ENCODE measurements at regions not wholly inside any gene's neighbourhood (a gene's known extent, or its start where the extent isn't known, plus 50 kb on each side); places are given as distances from the start of the nearest gene placed in this dataset.

DNA sequence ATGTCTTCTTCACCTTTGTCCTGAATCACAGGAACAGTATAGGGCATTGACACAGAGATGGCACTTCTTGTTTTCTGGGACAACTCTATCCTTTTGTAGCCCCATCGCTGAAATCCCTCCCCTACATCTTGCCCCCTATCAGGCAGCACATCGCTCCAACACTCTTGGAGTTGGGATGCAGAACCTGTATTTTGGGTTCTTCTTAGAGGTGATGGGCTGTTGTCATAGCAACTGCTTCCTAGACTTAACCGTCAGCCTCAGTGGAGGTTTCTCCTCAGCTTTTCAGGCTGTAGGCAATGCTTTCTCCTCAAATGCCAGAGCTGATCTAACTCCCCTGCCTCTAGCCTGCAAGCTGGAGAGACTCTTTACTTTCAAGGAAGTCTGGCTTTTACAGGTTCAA, 99.9 kb upstream of the SPRED2 start:
- H3K9me3 ChIP-seq (ENCODE audit: control insufficient read depth in 2 of 2, low read length in 2 of 2): no peaks in the 10 kb centered on the region
- no peak overlapping the region for H3K27ac ChIP-seq (ENCODE audit: insufficient read depth, low read length, poor library complexity, severe bottlenecking)
- no peak for DNase-seq
- Mint-ChIP-seq H3K4me3 (no peak overlapping the region), H3K36me3 (no peaks in the 10 kb centered on the region), H3K4me1 (no peaks in the 10 kb centered on the region), H3K27me3 (peaks cover 25% of the 10 kb centered on the region), H3K9me3 (no peaks in the 10 kb centered on the region), H3K27ac (no peak overlapping the region)
- peaks cover 7% of the 10 kb centered on the region for H3K27me3 ChIP-seq (ENCODE audit: control insufficient read depth, insufficient read depth, low read length)
- ATAC-seq (ENCODE audit: low read depth in 2 of 2): no peak
- H3K4me1 ChIP-seq (ENCODE audit: control insufficient read depth, insufficient read depth, low read length, poor library complexity, severe bottlenecking): no peaks in the 10 kb centered on the region
- H3K4me3 ChIP-seq (ENCODE audit: low read depth, low read length): no peak overlapping the region
- H3K36me3 ChIP-seq (ENCODE audit: control insufficient read depth, insufficient read depth, low read length): no peaks in the 10 kb centered on the region

GRCh38 chr2:65530547-65531320, 98.3 kb upstream of the SPRED2 start:
- Mint-ChIP-seq H3K27ac (no peak overlapping the region), H3K36me3 (no peaks in the 10 kb centered on the region), H3K9me3 (peaks cover 0 to 3% (median 0%) of the 10 kb centered on the region in 7 donors), H3K4me1 (no peaks in the 10 kb centered on the region), H3K4me3 (no peak overlapping the region), H3K27me3 (peaks cover 39% of the 10 kb centered on the region)
- ATAC-seq (ENCODE audit: low read depth in 2 of 2): no peak
- no peak overlapping the region for H3K4me3 ChIP-seq (ENCODE audit: low read depth, low read length)
- peaks cover 10% of the 10 kb centered on the region for H3K27me3 ChIP-seq (ENCODE audit: control insufficient read depth, insufficient read depth, low read length)
- H3K36me3 ChIP-seq (ENCODE audit: control insufficient read depth, insufficient read depth, low read length): no peaks in the 10 kb centered on the region
- DNase-seq: no peak
- H3K9me3 ChIP-seq (ENCODE audit: control insufficient read depth in 2 of 2, low read length in 2 of 2): no peaks in the 10 kb centered on the region
- H3K27ac ChIP-seq (ENCODE audit: insufficient read depth, low read length, poor library complexity, severe bottlenecking): no peak overlapping the region
- H3K4me1 ChIP-seq (ENCODE audit: control insufficient read depth, insufficient read depth, low read length, poor library complexity, severe bottlenecking): no peaks in the 10 kb centered on the region

DNA sequence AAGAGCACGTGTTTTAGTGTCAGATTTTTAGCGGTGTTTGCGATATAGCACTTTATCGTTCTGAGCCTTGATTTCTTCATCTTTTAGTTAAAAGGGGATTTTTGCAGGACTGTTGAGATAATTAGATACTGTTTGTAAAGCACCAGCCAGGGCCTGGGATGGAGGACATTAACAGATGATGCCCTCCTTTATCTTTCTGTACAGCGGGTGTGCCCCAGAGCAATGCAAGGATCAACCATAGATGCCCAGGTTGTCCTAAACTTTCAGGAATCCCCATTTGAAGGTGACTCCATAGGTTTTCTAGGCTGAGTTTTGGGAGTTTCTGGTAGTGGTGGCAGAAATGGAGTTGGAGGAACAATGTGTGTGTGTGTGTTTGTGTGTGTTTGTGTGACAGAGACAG, 97.0 kb upstream of the SPRED2 start:
- ATAC-seq (ENCODE audit: low read depth in 2 of 2) (no peak), DNase-seq (no peak)
- Histone ChIP-seq H3K4me3 (ENCODE audit: low read depth, low read length) (no peak overlapping the region), H3K27ac (ENCODE audit: insufficient read depth, low read length, poor library complexity, severe bottlenecking) (no peak overlapping the region), H3K27me3 (ENCODE audit: control insufficient read depth, insufficient read depth, low read length) (peaks cover 10% of the 10 kb centered on the region), H3K4me1 (ENCODE audit: control insufficient read depth, insufficient read depth, low read length, poor library complexity, severe bottlenecking) (no peaks in the 10 kb centered on the region), H3K9me3 (ENCODE audit: control insufficient read depth in 2 of 2, low read length in 2 of 2) (no peaks in the 10 kb centered on the region), H3K36me3 (ENCODE audit: control insufficient read depth, insufficient read depth, low read length) (no peaks in the 10 kb centered on the region)
- no peak overlapping the region for H3K4me3 Mint-ChIP-seq
- no peaks in the 10 kb centered on the region for H3K36me3 Mint-ChIP-seq
- no peak overlapping the region for H3K27ac Mint-ChIP-seq
- peaks cover 0 to 3% (median 0%) of the 10 kb centered on the region in 7 donors for H3K9me3 Mint-ChIP-seq
- peaks cover 49% of the 10 kb centered on the region for H3K27me3 Mint-ChIP-seq
- no peaks in the 10 kb centered on the region for H3K4me1 Mint-ChIP-seq

DNA sequence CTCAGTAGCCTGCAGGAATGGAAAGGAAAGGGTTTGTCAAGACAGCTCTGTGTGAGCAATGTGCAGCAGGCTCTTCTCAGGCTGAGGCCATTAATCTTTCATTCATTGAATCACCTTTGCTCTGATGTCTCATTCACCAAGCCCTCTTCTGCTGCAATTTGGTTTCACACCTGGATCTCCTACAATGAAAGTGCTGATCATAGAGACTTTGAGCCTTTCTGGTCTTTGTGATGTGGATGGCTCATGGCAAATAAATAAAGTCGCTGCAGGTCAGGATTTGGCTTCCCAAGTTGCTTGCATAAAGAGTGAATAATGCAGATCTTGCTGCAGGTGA, 95.8 kb upstream of the SPRED2 start:
- no peaks in the 10 kb centered on the region for H3K9me3 ChIP-seq (ENCODE audit: control insufficient read depth in 2 of 2, low read length in 2 of 2)
- Mint-ChIP-seq H3K27ac (no peak overlapping the region), H3K36me3 (no peaks in the 10 kb centered on the region), H3K27me3 (peaks cover 45% of the 10 kb centered on the region), H3K4me3 (no peak overlapping the region), H3K9me3 (peaks cover 0 to 3% (median 0%) of the 10 kb centered on the region in 7 donors), H3K4me1 (no peaks in the 10 kb centered on the region)
- H3K4me1 ChIP-seq (ENCODE audit: control insufficient read depth, insufficient read depth, low read length, poor library complexity, severe bottlenecking): no peaks in the 10 kb centered on the region
- ATAC-seq (ENCODE audit: low read depth in 2 of 2): no peak
- peaks cover 13% of the 10 kb centered on the region for H3K27me3 ChIP-seq (ENCODE audit: control insufficient read depth, insufficient read depth, low read length)
- no peak for DNase-seq
- H3K27ac ChIP-seq (ENCODE audit: insufficient read depth, low read length, poor library complexity, severe bottlenecking): no peak overlapping the region
- no peaks in the 10 kb centered on the region for H3K36me3 ChIP-seq (ENCODE audit: control insufficient read depth, insufficient read depth, low read length)
- no peak overlapping the region for H3K4me3 ChIP-seq (ENCODE audit: low read depth, low read length)

- no peaks in the 10 kb centered on the region for H3K36me3 Mint-ChIP-seq
- DNase-seq: no peak
- H3K27me3 Mint-ChIP-seq: peaks cover 44% of the 10 kb centered on the region
- H3K36me3 ChIP-seq (ENCODE audit: control insufficient read depth, insufficient read depth, low read length): no peaks in the 10 kb centered on the region
- no peak overlapping the region for H3K27ac Mint-ChIP-seq
- no peak for ATAC-seq (ENCODE audit: low read depth in 2 of 2)
- H3K9me3 ChIP-seq (ENCODE audit: control insufficient read depth in 2 of 2, low read length in 2 of 2): no peaks in the 10 kb centered on the region
- H3K4me3 Mint-ChIP-seq: no peak overlapping the region
- H3K9me3 Mint-ChIP-seq: peaks cover 0 to 3% (median 1%) of the 10 kb centered on the region in 7 donors
- H3K4me1 Mint-ChIP-seq: no peaks in the 10 kb centered on the region
- peaks cover 13% of the 10 kb centered on the region for H3K27me3 ChIP-seq (ENCODE audit: control insufficient read depth, insufficient read depth, low read length)
- H3K4me3 ChIP-seq (ENCODE audit: low read depth, low read length): no peak overlapping the region
- no peaks in the 10 kb centered on the region for H3K4me1 ChIP-seq (ENCODE audit: control insufficient read depth, insufficient read depth, low read length, poor library complexity, severe bottlenecking)
- no peak overlapping the region for H3K27ac ChIP-seq (ENCODE audit: insufficient read depth, low read length, poor library complexity, severe bottlenecking)
These were observed 95.2 kb upstream of the SPRED2 start for GRCh38 chr2:65527451-65528240.

DNA sequence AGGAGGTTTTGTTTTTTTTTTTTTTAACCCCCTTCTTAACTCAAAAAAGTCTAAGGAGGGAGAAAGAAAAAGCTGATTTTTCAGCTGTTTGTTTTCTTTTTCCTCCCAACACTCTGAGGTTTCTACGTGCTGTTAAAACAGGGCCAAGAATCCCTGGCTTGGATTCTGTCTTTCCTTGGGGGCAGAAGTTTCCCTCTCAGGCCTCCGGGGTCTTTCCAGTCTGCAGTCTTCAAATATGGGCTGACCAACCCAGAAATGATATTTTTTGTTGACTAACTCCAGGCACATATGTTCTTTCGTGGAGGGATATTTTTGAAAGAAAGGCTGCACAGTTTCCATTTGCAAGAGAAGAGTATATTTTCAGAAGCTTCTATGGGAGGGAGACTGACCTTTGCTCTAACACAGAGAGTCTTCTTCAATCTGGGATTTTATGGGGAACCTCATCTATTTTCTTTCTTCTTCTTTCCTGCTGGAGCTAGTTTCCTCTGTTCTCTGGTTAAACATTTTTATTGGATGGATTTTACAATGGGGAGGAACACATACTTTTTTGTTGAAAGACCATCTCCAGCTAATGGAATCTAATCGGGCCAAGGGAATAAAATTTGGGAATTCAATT, 93.3 kb upstream of the SPRED2 start:
- H3K27me3 ChIP-seq (ENCODE audit: control insufficient read depth, insufficient read depth, low read length): peaks cover 10% of the 10 kb centered on the region
- no peaks in the 10 kb centered on the region for H3K4me1 ChIP-seq (ENCODE audit: control insufficient read depth, insufficient read depth, low read length, poor library complexity, severe bottlenecking)
- Mint-ChIP-seq H3K27ac (no peak overlapping the region), H3K4me1 (no peaks in the 10 kb centered on the region), H3K4me3 (no peak overlapping the region), H3K36me3 (no peaks in the 10 kb centered on the region), H3K27me3 (peaks cover 38% of the 10 kb centered on the region), H3K9me3 (peaks cover 0 to 3% (median 1%) of the 10 kb centered on the region in 7 donors)
- no peak for ATAC-seq (ENCODE audit: low read depth in 2 of 2)
- H3K27ac ChIP-seq (ENCODE audit: insufficient read depth, low read length, poor library complexity, severe bottlenecking): no peak overlapping the region
- H3K36me3 ChIP-seq (ENCODE audit: control insufficient read depth, insufficient read depth, low read length): no peaks in the 10 kb centered on the region
- no peak for DNase-seq
- no peak overlapping the region for H3K4me3 ChIP-seq (ENCODE audit: low read depth, low read length)
- no peaks in the 10 kb centered on the region for H3K9me3 ChIP-seq (ENCODE audit: control insufficient read depth in 2 of 2, low read length in 2 of 2)

- Histone ChIP-seq H3K4me1 (ENCODE audit: control insufficient read depth, insufficient read depth, low read length, poor library complexity, severe bottlenecking) (no peaks in the 10 kb centered on the region), H3K36me3 (ENCODE audit: control insufficient read depth, insufficient read depth, low read length) (no peaks in the 10 kb centered on the region), H3K27ac (ENCODE audit: insufficient read depth, low read length, poor library complexity, severe bottlenecking) (no peak overlapping the region), H3K4me3 (ENCODE audit: low read depth, low read length) (no peak overlapping the region), H3K9me3 (ENCODE audit: control insufficient read depth in 2 of 2, low read length in 2 of 2) (no peaks in the 10 kb centered on the region), H3K27me3 (ENCODE audit: control insufficient read depth, insufficient read depth, low read length) (peaks cover 6% of the 10 kb centered on the region)
- Mint-ChIP-seq H3K27me3 (peaks cover 29% of the 10 kb centered on the region), H3K4me3 (no peak overlapping the region), H3K9me3 (peaks cover 0 to 5% (median 2%) of the 10 kb centered on the region in 7 donors), H3K36me3 (no peaks in the 10 kb centered on the region), H3K27ac (no peak overlapping the region), H3K4me1 (no peaks in the 10 kb centered on the region)
- DNase-seq: no peak
- no peak for ATAC-seq (ENCODE audit: low read depth in 2 of 2)
These were observed 90.5 kb upstream of the SPRED2 start for GRCh38 chr2:65522922-65523321.
